ENCODE measurements at regions not wholly inside any gene's neighbourhood (a gene's known extent, or its start where the extent isn't known, plus 50 kb on each side); places are given as distances from the start of the nearest gene placed in this dataset.
"Not testable (repeated sequence)": the region's sequence is repeated elsewhere in the genome, so short reads cannot be mapped to it uniquely, and the experiment has no call there.

DNA sequence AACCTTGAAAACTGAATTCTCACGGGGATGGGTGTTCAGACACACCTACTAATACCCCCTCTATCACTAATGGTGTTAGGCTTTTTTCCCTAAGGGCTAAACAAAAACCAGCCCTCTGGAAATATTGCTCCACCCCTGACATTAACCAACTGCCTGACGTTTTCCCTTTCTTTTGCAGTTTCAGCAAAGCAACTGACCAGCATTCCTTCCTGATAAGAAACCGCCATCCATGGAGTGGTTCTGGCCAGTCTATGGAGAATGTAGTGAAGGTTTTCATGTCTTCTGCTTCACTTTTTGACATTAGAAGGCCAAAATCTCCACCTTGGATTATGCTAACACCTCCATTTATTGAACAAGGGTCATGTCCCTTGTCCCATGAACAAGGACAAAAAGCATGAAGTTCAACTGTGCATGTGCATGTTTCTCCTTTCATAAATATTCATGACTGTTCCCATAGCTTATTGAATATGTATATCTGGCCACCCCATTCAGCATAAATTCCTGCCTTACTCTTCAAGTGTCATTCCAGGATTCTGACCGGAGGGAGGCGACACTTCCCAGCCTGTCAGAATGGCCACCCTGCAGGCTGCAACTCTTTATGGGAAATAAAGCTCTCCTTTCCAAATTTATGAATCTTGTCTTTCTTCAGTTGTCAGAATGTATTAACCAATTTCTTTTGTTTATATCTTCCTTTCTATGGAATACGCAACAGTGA is 314.3 kb downstream of the HHIPL2 start:
- no peak for DNase-seq

DNA sequence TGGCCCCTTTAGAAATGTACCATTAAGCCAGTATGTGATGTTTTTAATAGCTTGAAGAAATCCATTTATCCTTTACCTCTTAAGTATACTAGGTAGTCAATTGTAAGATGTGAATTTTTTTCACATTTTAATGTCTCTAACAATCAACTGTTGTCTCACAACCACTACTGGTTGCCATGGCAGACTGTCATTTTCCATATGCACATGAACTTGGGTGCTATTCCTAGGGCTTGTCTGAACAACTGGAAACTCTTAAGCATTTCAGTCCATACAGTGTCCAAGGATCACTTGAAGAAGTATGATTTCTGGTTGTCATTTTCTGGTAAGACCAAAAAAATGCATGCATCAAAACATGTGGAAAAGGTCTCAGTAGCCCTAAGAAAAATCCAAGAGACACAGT is 315.1 kb downstream of the HHIPL2 start:
- DNase-seq, result no peak

DNA sequence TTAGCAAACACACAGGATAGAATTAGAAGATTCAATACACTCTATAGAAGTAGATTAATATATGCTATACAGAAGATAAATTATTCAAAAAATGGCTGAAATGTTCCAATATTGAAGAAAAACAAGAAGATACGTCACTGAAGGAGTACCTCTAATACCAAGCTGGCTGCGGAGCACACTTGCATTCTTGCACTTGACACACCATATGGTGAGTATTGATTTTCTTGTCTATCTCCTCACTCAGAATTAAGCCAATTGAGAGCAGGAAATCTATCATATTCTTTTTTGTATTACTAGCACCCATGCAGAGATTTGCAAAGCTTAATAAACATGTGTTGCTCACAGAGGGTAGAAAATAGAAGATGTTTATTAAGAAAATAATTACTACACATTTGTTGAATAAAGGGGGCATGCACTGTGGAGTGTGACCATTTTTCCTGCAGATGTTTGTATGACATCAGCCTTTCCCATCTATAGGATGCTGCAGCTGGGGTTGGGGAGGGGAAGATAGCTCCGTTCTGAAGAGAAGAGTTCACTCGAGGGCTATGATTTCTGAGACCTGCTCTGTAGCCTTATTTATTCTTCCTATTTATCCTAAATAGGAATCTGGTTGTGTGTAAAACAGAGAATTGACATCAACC is 318.1 kb downstream of the HHIPL2 start:
- no peak for DNase-seq

DNA sequence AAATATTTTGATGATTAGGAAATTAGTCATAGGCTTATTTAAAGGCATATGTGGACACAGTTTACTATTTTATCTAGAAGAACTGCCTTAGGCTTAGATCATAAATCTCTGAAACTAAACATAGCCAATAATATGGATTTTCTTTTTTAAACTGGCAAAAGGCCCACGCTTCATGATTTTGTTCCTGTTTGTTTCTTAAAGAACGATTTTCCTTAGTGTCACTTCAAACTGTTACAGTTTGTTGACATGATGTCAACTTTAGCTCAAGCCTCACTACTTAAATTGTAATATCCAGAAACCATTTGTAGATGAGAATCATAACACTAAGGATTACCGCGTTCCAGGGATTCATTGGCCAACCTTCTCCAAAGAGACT is 322.6 kb downstream of the HHIPL2 start:
- DNase-seq, result no peak

DNA sequence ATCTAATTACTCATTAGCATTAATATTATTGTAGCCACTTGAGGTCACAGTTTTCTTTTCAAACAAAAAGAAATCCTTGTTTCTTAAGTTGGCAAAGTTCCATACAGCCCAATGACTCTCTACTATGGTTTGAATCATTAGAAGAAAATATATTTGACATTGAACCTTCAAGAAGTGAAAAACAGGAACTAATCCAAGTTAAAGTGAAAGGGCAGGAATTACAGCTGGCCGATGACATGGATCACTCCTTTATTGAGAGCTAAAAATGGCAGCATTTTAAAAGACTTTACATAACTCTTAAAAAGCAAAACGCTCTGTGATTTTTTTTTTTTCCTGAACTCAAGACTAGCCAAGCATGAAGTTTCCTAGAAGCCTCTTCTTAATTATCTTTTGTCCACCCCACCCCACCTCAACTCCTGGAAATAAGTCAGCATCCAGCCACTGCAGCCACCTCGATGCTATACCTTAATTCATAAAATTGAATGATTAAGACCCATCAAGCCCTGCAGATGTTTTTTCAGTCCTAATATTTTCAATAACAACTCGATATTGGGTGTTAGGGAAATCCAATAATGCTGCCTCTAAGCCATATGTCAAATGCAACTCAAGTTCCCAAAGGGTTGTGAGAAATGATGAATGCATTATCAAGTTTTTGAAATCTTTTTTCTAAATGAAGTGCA is 323.1 kb downstream of the HHIPL2 start:
- DNase-seq, result no peak

DNA sequence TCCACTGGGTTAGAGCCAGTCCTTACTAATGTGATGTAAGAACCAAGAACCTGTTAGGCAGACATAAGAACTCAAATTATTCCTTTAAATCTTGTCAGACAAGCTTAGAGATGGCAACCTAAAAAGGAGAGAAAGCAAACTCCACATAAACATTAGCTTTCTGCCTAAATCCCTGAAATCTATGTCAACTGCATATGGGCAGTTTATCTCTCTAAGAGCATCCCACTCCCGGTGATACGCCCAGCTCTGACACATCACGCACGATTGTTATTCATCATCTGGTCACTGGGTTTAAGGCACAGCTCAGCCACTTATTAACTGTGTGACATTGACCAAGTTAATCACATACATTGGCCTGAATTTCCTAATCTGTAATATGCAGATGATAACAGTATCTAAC is 323.7 kb downstream of the HHIPL2 start:
- DNase-seq, result no peak

DNA sequence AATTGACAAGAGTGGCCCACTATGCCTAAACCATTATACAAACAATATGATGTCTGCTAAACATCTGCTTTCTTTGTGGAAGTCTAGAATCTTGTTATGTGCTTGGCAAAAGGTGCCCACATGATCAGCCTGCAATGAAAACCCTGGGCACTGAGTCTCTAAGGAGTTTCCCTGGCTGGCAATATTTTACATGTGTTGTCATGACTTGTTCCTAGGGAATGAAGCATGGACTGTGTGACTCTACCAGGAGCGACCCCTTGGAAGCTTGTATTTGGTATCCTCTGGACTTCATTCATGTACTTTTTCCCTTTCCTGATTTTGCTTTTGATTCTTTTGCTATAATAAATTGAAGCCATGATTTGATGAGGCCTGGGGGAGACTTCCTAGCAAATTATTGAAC is 324.9 kb downstream of the HHIPL2 start:
- DNase-seq, result no peak

DNA sequence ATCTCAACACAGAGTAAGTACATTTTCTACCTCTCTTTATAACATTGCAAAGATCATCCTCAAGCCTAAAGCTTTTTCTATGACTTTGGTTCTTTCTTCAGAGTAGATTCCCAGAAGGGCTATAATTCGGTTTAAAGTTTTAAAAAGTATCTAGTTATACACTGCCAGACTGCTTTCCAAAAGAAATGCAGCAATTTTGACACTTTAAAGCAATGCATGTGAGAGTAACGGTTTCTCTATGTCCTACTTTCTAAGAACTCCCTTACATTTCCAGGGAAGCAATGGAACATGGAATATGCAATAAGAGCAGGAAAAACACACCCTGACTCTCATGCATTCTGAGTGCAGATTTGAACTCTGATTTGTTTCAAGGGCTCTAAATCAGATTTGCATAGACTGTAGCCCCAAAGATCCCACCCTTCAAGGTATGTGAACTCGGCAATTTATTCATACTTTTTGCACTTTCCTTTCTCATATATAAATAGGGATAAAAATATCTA is 331.6 kb downstream of the HHIPL2 start:
- DNase-seq, result no peak

DNA sequence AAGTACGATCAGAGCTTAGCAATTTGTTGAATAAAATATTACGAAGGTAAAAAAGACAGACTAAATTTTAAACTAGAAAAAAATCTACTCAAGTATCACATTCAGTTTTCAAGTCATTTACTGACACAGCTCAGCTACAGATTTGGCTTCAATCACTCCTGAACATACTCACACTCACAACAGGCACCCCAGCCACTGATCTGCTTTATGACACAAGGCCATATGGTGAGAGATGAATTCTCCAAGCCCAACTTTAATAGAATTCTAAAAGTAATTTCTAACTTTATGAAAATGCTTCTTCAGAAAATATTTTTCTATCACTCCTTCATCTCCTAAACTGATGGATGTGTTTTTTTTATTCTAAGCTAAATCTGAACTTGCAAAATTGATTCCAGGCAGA is 337.1 kb downstream of the HHIPL2 start:
- no peak for DNase-seq

DNA sequence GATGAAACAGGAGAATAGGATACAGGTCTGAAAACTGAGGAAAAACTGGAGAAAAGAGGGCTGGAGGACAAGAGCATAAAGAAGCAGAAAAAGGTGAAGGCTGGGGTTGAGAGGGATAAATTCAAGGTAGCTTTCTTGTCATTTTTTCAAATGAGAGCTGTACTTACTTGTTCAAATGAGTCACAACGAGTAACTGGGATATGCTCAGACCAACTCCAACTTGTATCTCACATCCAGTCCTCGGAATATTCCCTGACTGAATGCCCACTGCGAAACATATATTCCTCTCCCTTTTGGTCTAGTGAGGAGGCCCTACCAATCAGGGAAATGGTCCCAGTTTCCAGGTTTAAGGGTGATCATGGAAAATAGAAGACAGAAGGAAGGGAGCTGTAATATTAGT is 343.4 kb downstream of the HHIPL2 start:
- no peak for DNase-seq

DNA sequence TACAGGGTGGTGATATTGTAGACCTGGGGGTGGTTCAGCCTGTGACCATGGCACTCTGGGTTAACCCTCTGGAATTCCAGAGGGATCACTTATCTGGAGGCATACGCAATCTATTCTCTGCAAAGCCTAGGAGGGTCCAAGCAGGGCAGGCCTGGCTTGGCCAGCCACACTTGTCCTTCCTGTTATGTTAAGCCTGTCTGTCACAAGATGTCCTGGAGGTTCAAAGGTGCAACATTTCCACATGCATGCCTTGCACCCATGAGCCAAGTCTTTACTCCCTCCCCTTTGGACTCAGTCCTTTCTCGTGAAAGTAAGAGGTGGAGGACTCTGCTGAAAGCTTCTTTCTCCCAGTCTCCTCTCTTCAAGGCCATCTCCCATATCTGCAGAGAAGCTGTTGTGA is 345.1 kb downstream of the HHIPL2 start:
- no peak for DNase-seq

DNA sequence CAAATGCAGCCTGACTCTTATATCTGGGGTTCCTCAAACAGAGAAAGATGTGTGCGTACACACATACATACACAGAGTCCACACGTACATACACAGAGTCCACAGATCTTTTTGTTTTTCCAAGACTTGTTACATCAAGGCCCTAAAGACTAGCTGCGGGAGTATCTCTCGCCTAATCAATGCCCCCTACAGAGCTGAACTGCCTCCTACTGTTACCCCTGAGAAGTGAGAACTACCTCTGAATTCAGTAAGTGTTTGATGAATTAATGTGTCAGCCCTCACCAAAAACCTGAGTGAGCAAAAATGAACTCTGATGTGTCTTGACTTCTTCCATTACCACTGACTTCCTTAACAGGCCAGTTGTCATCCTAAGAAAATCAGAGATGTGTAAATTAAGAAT is 351.2 kb downstream of the HHIPL2 start:
- DNase-seq, result no peak

DNA sequence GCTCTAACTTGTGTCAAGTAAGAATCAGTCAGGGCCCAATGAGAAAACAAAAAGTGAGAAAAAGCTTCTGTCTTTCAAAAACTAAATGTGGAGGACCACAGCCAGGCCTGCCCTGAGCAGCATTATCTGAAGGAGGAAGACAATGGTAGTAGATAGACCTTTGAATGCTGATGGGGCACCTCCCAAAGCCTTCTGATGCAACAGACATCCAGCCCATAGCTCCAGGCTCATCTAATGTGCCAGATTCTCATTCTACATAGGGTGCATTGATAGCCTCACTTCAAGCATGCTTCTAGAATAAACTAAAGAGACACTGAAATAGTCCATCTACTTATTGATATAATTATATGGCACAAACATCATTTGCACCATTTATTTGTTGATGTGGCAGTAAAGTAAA is 351.6 kb downstream of the HHIPL2 start:
- DNase-seq, result no peak

DNA sequence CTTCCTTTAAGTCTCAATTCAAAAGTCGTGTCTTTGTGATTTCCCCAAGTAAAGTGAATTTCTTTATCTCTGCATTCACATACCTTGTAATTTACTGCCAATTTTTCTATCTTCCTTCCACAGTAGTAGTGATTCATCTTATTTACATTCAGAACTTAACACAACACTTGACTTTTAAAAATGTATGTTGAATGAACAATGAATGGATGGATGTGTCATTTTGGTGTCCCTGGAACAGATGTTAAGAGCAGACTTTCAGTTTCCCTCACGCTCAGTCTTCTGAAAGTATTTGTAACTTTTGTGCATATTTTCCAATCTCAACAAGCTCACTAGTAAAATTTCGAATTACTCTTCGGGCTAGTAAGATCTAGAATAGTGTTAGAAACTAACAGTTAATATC is 352.0 kb downstream of the HHIPL2 start:
- DNase-seq, result no peak

DNA sequence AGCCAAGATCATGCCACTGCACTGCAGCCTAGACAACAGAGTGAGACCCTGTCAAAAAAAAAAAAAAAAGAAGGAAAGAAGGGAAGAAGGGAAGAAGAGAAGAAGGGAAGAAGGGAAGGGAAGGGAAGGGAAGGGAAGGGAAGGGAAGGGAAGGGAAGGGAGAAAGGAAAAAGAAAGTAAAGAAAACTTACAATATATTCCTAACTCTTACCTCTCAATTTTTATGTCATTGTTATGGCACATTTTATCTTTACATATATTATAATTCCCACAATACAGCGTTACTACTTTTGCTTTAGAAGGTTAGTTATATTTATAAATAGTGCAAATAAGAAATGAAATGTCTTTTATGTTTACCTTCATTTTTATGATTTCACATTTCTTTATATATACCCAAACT is 358.7 kb downstream of the HHIPL2 start:
- DNase-seq, result no peak

DNA sequence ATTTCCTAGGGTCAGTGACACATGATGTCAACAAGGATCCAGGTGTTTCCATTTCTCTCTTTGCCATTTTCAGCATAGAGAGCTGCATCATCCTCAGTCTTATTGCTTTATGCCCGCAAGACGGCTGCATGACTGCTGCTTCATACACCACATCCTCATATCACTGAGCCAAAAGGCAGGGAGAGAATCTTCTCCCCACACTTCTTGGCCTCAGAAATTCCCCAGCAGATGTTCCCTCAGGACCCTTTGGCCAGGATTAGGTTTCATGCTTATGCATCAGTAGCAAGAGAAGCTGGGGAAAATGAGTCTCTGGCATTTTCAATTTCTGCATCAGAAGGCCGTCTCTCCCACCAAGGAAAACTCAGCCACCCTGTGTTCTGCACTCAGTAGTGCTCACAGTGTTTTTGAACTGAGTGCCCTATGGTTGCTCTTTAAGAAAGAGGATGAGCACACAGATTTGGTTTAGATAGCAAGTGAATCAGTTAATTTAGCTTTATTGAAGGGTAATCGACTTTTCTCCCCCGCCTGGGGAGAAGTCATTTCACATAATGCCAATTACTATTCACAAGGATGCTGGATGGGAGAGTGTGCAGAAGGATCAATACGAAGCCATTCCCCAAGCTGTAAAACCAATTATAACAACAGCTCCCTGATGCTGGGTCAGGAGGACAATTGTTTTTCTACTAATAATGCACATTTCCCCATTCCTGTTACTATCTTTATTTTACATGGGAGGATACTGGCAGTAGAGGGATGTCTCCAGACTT is 360.2 kb downstream of the HHIPL2 start:
- DNase-seq, result no peak

DNA sequence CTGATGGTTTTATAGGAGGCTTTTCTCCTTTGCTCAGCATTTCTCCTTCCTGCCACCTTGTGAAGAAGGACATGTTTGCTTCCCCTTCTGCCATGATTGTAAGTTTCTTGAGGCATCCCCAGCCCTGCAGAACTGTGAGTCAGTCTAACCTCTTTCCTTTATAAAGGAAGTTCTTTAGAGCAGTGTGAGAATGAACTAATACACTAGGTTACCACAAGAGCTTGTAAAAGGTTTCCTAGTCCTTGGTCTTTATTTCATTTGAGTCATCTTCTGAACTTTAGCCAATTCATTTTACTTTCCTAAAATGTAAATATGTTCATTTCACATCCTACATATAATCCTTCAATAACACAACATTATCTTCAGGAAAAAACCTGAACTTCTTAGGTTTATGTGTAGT is 365.3 kb downstream of the HHIPL2 start:
- no peak for DNase-seq

DNA sequence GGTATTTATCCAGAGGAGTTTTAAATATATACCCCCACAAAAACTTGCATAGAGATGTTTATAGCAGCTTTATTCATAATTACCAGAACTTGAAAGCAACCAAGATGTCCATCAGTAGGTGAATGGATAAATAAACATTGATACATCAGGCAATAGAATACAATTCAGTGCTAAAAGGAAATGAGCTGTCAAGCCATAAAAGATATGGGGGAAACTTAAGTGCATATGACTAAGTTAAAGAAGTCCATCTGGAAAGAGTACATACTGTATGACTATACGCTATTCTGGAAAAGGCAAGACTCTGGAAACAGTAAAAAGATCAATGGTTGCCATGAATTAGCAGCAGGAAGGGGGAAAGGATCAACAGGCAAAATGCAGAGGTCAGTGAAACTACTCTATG is 366.7 kb downstream of the HHIPL2 start:
- DNase-seq, result no peak

DNA sequence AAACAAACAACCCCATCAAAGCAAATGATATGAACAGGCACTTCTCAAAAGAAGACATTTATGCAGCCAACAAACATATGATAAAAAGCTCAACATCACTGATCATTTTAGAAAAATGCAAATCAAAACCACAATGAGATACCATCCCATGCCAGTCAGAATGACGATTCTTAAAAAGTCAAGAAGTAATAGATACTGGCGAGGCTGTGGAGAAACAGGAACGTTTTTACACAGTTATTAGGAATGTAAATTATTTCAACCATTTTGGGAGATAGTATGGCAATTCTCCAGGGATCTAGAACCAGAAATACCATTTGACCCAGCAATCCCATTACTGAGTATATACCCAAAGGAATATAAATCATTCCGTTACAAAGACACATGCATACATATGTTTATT is 370.4 kb downstream of the HHIPL2 start:
- not testable (repeated sequence) for DNase-seq

DNA sequence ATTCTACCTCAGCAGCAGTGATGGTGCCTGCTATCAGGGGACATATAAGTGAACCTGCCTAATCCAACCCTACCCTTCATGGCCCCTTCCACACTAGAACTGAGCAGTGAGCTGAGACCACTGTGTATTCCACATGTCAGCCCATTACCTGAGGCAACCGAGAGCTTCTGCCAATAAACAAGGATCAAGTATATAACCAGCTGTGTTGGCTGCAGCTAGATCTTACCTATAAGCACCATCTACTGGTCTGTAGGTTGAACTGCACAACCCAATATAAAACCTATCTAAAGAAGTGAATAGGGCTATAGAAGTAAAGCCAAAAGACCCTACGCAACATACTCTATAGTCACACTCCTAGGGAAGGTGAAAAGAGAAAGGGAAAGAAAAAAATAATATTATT is 376.9 kb downstream of the HHIPL2 start:
- no peak for DNase-seq

DNA sequence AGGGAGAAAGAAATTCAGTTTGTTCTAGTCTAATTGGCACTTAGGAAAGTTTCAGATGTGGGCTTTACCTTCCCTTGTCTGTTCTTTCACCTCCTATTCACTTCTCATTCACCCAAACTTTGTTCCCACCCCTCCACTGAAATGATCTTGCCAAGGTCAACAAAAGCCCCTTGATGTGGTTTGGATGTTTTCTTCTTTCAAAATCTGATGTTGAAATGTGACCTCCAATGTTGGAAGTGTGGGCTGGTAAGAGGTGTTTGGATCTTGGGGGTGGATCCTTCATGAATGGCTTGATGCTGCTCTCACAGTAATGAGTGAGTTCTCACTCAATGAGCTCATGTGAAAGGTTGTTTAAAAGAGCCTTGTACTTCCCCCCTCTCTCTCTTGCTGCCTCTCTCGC is 379.3 kb downstream of the HHIPL2 start:
- no peak for DNase-seq

DNA sequence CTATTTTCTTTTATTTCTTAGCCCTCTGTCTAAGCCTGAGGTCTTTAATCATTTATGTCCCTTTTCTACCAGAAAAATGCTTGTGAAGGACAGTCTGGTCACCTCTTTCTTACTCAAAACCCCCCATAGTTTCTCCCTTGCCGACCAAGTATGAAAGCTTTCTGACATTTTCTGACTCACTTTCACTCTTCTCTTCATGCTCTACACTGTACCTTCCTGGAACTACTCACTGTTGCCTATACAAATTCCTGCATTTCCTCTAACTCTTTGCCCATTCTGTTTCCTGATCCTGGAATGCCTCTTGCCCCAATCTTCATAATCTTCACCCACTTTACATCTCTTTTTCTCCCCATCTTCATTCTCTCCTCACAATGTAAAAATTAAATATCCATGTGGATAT is 380.0 kb downstream of the HHIPL2 start:
- no peak for DNase-seq

DNA sequence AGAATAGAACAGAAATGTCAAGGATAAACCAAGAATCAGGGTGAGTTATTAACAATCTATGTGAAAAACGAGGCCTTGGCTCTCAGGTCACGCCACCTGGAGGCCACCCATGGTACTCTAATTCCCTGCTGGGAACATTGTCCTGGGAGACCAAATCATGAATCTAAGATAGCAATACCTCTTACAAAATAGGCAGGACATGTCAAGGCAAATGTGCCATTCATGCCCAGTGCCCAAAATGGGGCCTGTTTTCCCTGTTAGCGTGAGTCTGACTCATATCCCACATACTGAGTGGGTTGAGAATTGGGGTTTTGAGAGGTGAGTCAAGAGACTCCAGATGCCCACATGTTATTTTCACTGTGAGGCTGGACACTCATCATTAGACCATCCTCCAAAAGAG is 380.8 kb downstream of the HHIPL2 start:
- no peak for DNase-seq

DNA sequence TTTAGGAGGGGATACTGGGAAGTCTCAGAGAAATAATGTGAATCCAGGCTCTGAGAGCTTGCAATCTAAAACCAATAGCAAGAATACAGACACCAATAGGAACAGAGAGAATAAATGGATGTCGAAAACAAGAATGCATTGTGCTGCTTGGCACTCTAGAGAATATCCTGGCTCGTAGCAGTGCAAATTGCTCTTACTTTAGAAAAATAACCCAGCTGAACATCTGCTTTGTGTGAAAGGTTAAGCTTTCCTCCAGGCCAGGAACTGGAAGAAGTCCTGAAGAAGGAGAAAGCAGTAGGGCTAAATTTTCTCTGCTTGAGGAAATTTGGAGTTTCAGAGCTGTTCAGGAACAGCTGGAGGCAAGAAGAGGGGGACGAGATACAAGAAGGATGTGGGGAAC is 382.3 kb downstream of the HHIPL2 start:
- no peak for DNase-seq
